ENCODE measurements at regions not wholly inside any gene's neighbourhood (a gene's known extent, or its start where the extent isn't known, plus 50 kb on each side); places are given as distances from the start of the nearest gene placed in this dataset.

- DNase-seq: peak; percentile 3
Observed at GRCh38 chr7:52695973-52696595, 339.3 kb upstream of the POM121L12 start.

GRCh38 chr7:52691257-52691656 lies 344.2 kb upstream of the POM121L12 start:
- no peak for DNase-seq

- no peak for DNase-seq
Observed at GRCh38 chr7:52689912-52690311, 345.5 kb upstream of the POM121L12 start.

DNA sequence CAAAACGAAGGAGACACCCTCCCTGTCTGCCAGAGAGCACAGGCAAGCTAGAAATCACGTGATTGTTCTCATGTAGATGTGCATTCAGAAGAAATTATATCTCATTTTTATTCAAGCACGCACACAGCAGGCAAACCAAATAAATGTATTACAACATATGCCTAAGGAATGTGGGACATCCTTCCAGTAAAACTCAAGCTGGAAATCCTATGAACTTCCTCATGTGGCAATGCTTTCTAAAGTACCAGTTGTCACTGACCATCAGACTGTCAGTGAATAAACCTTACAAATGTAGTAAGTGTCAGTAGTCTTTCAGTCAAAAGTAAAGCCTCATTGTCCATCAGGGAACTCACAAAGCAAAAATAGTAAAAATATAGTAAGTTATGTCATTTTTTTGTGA lies 350.1 kb upstream of the POM121L12 start:
- no peak for DNase-seq

GRCh38 chr7:52684388-52684787 lies 351.0 kb upstream of the POM121L12 start:
- DNase-seq: no peak

DNA sequence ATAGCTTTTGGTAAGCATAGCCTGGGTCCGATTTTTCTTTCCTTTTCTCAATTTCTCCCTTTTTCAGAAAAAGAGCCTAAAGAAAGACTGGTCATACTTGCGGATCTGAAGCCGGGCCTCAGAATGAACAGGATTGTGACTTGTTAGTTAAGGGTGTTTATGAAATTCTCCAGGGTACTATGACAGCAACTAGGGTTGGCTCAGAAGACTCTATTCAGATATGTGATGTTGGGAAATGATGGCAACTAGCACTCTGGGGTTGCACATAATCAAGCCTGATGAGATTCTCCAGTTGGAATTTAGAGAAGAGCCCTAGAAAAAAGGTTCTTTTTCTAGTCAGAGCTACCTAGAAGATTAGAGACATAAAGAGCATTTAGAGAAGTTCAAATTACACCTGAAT lies 352.4 kb upstream of the POM121L12 start:
- DNase-seq: no peak

DNA sequence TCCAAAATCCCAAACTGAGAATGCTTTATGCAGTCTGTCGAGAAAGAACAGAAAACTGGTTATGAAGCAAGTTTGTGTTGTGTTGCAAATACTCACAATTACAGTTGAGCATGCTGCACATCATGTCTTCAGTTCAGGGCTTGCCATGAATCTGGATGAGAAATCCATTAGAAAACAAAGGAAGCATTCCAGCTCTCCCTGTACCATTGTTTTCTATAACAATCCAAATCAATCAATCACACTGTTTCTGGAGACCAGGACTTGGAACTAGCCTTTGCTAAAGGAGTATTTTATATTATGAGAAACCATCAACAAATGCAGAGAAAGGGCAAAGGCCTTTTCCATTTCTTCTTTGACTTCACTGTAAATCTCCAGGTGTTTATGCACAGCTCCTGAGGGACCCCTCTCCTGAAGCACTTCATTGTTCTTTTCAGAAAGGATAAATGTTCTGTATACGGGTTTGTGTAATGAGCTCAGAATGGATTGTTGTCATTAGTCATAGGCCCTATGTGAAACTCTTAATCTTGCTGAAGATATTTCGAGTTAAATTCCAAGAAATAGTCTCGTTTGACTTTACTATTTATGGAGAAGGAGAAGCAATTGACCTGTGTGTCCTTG lies 364.7 kb upstream of the POM121L12 start:
- DNase-seq: no peak

DNA sequence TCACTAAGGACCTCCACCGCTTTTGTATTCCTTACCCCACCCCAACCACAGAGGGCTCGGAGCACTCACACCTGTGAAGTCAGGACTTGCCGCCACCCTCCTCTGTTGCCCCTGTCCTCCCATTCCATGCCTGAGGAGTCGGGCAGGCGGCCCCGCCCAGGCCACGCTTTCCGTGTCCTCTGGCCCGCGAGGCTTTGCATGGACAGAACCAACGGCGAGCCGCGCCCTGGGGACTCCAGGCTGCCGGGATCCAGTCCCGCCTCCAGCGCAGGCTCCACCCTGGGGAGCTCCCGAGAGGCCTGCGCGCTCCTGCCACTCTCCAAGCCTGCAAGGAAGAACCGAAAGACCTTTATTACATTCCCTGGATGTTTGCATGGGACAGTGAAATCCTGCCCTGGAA lies 366.4 kb upstream of the POM121L12 start:
- no peak for DNase-seq

- no peak for DNase-seq
Observed at GRCh38 chr7:52668435-52668834, 367.0 kb upstream of the POM121L12 start.

GRCh38 chr7:52659178-52659577 lies 376.3 kb upstream of the POM121L12 start:
- DNase-seq: no peak

DNA sequence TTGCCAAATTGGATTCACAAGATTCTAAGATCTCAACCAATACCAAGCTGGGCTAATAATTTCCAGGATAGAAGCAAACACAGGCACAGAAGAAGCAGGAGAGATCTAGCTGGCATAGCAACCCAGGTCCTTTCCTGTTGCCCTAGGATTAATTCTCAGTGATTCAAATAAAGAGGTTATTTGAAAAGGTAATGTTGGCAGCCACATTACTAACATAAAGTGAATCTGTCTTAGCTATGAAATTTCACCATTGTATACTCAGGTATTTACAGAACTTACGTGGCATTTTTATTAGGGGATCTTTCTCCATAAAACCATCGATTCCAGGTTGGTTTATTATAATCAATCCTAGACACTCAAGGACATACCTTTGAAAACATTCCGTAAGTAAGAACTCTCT lies 379.3 kb upstream of the POM121L12 start:
- DNase-seq: no peak

DNA sequence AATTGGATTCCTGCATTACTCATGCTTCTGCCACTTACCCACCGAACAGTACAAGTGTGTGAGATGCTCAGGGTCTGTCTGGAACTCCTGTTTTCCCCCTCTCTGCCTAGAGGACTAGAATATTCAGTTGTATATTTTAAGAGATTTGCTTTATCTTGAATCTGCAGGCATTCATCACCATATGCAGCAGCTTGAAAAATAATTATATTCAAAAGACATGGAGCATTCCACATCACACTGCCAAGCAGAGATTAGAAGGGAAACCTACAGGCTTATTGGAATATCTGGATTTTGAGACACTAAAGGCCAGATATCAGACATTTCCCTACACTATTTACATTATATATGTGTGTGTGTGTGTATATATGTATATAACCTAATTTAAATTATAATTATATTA lies 382.8 kb upstream of the POM121L12 start:
- no peak for DNase-seq

DNA sequence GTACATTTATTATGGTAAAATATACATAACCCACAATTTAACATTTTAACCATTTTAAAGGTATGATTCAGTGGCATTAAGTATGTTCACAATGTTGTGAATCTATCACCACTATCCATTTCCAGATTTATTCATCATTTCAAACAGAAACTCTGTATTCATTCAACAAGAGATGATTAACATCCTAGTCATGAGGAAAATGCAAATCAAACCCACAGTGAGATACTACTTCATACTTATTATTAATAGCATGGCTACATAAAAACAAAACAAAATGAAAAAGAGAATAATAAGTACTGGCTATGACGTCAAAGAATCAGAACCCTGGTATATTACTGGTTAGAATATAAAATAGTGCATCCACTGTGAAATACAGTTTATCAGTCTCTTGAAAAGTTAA lies 386.6 kb upstream of the POM121L12 start:
- DNase-seq: peak; percentile 41

DNA sequence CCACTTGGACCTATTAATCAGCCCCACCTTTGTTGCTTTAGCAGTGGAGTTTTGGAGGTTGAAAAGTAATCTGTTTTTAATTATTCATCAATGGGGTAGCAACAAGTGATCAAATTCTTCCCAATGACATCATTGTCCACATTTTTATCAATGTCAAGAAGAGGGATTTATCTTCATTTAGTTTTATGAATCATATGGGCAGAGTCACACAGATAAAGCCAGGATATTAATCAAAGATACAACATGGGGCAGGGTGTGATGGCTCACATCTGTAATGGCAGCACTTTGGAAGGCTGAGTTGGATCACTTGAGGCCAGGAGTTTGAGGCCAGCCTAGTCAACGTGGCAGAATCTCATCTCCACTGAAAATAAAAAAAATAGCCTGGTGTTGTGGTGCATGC lies 388.4 kb upstream of the POM121L12 start:
- DNase-seq: no peak

DNA sequence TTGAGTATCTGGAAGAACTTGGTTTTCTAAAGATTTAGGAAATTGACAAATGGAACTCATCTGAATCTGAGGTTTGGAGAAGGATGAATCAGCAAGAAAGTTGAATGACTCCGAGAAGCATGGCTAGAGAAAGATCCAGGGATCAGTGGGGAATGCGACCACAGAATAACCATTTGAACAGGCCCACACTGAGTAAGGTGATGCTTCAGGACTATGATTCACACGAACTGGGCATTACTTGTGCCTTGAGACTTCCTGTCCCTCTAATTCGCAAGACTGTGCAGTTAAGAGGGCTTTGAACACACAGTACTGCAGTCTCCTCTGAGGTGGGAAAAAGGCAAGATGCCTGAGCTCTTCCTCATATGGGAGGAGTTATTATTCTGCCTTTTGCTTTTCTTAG lies 395.5 kb upstream of the POM121L12 start:
- DNase-seq: peak; percentile 64

GRCh38 chr7:52639126-52639525 lies 396.3 kb upstream of the POM121L12 start:
- peak; percentile 4 for DNase-seq

- DNase-seq: no peak
Observed at GRCh38 chr7:52635021-52635420, 400.4 kb upstream of the POM121L12 start.

DNA sequence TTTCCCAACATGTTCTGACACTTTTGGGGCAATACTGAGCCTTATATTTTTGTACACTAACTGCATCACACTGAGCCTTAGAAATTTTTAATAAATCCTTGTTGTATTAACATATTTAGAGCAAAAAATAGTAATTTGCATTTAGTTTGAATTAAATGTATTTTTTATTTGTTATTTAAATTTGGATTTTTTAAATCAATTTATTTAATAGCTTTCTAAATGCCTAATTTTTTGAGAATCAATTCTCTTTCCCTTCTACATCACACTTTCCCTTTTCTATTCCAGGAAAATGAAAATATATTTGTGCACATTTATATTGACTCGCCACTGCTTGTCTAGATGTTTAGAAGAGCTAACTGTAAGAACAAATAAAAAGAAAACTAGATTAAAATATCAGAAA lies 414.6 kb upstream of the POM121L12 start:
- no peak for DNase-seq

DNA sequence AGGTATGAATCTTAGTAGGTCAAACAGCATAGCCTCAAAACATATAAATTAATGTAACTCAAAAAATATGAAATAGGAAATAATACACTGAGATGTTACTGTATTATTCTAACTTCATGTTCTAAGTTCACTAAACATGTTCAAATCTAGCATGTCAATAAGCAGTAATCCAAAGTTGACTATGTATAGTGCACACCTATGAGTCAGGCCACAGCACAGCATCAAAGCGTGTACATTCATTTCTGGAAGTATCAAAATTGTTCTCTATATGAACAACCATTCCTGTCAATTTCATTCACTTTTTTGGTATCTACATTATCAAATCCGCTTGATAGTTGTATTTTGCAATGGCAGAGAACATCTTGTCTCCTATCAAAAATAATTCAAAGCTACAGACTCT lies 418.9 kb upstream of the POM121L12 start:
- no peak for DNase-seq

DNA sequence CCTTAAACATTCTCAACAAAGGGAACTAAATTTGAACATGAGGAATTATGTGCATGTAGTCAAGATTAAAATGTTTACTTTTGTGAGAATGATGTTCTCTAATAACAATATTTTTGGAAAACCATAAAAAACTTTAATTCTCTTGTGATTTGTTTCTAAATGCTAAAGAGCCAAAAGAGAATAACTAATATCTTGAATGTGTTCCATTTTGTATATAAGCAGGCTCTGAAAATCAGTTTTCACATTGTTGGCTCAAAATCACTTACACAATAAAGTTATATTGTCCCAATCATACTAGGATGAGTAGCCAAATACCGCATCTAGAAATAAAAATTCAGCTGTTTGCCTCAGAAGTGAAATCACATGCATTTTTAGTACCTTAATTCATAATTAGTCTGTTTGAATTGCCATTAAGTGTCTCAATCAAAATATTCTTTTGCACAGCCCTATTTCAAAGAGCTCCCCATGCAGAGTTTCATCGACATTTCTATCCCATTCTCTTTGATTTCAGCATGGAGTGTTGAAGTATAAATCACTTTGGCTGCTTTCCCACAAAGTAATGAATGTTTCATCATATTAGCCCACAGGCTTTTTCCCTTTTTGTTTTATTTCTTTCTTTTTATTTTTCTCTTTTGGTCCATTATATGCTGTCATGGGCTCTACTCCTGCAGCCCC lies 420.3 kb upstream of the POM121L12 start:
- DNase-seq: no peak

GRCh38 chr7:52609511-52609910 lies 425.9 kb upstream of the POM121L12 start:
- DNase-seq: no peak

DNA sequence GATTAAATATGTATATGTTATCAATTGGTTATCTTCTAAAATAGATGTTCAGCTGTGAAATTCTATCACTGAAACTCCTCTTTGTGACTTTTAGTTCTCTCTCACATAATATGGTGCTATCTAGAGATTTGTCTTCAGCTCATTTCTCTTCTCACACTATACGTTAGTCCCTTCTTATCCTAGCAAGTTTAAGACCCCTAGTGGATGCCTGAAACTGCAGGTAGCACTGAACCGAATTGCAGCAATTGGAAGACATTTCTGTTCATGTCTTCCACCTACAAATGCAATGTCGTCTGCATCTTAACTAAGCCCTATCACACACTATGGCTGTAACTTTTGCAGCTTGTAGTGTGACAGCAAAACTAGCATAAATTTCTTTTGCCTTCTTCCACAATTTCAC lies 442.7 kb upstream of the POM121L12 start:
- no peak for DNase-seq

DNA sequence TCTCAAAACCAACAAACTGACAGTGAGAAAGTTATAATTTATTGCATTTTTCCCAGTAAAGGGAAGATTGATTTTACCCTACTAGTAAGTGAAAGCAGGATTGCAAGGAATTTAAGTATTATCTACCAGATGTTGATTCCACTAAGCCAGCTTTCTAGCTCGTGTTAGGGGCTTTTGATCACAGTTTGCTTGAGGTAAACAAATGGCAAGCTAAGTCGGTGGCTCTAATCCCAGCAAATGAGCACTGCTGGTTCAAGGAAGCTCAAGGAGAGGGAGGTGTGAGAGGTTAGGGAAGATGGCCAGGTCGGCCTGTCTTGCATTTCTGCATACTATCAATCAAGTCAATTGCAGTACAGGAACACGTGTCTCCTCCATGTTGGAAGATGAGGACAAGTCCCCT lies 448.7 kb upstream of the POM121L12 start:
- DNase-seq: no peak

GRCh38 chr7:52584041-52584440 lies 451.4 kb upstream of the POM121L12 start:
- peak; percentile 11 for DNase-seq
